NCI-H2227 (cell line): ENCODE measurements at regions not wholly inside any gene's neighbourhood (a gene's known extent, or its start where the extent isn't known, plus 50 kb on each side); places are given as distances from the start of the nearest gene placed in this dataset.

Experiments used
- DNase-seq: peaks from one replicate; lab custom pipeline; 2025; ENCODE audit not compliant: unreplicated experiment; lab: John Stamatoyannopoulos, UW

DNA sequence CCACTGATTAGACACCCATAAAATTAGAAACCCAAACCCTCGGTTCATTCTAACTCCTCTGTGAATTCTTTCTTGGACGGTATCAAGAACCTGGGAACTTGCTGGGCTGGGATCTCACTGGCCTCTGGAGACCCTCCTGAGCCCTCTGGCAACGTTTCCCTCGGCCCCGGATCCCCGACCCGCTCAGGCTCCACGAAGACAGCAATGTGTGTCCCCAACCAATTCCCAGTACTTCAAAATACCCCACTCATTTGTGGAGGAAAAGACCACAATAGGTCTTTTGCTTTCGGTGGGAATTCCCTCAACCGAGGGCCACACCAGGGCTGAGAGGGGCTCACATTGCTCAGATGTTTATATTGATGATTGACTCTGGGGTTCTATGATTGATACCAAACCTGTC is 117.9 kb upstream of the PRR20G start:
- DNase-seq = no peak

DNA sequence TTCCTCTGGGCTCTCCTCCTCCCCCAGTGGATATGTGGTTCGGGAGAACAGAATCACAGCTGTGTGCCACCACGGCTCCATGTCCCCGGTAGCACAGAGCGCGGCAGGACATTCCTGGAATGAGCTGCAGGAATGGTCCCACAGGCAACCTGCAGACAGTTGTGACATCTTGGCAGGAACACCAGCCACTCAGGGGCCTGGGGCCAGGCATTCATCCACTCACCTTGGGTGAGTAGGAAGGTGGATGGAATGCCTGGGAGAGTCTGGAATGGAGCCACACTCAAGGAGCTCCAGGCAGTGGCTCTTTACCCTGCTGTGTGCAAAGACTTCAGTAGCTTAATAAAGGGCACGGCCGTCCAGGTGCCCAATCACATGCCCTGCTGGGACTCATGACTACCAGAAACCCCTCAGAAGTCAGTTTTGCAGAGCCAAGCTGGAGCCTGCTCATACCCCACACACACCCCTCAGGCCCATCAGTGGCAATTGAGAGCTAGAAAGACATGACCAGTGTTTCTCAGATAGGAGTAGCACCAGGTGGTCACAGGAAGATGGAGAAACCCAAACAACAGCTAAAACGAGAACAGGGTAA is 117.3 kb upstream of the PRR20G start:
- no peak for DNase-seq

DNA sequence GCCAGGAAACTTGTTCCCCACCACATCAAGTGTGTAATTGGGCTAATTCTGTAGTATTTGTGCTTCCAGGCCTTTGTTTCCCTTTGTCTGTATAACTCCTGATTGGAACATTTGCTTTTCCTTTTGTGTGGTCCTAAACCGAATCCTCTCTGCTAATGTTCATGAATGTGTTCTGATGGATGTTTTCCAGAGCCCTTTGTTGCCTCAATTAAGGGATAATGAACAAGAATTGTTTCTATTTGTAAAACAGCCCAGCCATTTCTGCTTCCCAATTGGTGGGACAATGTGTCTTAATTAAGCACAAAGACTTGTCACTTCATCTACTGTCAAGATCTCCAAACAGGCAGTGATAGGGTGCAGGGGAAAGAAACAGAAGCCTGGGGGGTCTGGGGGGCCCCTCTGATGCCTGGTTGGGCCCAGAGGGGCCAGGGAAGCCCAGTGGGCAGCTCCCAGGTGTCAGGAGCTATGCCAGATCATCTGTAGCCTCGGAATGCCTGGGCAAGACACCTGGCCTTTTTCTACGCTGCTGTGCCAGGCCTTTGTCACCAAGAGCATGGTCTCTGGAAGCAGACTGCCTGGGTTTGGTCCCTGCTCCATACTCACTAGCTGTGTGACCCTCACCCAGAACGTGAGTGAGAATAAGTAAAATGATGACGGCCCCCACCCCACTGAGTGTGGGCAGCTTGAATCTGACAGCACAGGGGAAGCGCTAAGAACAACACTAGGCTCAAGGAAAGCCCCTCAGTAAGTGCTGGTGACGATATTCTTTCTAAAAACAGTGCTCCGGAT is 116.6 kb upstream of the PRR20G start:
- no peak for DNase-seq

GRCh38 chr3:127403795-127404194 is 115.9 kb upstream of the PRR20G start:
- DNase-seq = no peak

GRCh38 chr3:127399154-127399553 is 111.3 kb upstream of the PRR20G start:
- DNase-seq = no peak

DNA sequence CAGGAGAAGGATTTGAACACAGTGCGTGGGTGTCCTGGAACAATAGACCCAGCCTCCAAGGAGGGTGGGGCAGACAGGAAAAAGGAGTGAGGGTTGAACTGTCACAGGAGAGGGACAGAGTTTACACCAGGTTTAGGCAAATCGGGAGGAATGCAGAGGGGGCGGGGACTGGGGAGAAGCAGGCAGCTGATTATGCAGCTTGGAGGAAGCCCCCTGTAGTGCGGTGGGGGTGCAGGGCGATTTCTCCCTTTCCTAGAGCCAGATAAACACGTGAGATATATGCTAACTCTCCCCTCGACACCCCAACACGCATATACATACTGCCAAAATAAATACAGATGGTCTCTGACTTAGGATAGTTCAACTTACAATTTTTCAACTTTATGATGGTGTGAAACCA is 108.6 kb upstream of the PRR20G start:
- no peak for DNase-seq

DNA sequence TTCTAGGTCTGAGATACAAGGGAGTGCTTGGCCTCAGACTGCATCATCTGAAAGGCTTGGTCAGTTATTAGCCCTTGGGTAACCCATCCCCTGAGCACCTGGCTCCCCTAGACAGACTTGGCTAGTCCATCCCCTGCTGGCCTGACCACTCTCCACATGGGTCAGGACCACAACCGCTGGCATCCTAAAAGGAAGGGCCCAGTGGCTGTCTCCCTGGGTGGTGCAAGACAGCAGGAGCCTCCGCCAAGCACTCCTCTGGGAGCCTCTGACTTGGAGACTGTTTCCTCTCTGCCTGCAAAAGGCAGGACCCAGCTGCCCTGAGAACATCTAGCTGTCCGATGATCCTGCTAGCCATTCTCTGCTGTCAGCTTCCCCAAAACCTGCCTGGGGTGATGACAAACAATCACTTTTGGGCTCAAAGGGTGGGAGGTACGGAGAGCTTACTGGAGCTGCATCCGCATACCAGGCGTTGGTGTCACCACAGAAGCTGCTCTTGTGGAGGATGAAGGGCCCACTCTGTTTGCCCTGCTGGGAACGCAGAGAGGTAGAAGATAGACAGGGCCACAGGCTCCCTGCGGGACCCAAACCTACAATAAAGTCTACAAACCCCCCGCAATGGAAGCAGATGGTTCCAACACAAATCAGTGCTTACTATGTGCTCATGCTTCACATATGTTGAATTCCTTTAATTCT is 108.0 kb upstream of the PRR20G start:
- DNase-seq = no peak

- DNase-seq = no peak
Observed at GRCh38 chr3:127394984-127395662, 107.3 kb upstream of the PRR20G start.

- DNase-seq = no peak
Observed at GRCh38 chr3:127394031-127394430, 106.2 kb upstream of the PRR20G start.

DNA sequence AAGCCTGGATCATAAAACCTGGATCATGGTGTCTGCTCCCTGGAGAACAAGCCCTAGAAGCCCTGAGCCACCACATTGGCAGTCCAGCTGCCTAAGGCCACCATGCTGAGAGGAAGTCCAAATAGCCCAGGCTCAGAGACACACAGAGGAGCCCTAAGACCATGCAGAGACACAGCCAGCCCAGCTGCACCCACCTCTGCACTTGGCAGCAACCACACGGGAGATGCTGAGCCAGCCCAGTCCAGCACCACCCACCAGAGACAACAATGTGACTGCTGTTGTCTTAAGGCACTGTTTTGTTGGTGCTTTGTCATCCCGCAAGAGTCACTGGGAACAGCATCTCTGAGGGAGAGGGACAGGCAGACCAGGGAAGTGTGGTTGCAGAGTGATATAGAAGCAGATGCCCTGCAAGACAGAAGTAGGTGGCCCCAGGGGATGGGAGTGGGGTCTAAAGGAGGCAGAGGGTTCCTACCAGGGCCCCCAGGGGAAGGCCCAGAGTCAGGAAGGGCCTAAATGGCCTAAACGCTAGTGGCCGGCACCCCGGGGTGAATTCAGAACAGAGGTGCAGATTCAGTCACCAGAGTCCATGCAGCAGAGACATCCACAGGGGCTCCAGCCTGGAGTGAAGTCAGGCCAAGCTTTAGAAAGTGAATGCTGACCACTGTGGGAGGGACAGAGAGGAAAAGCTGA is 105.4 kb upstream of the PRR20G start:
- DNase-seq = no peak

GRCh38 chr3:127392156-127392490 is 104.3 kb upstream of the PRR20G start:
- DNase-seq = no peak

- DNase-seq = no peak
Observed at GRCh38 chr3:127391436-127392155, 103.8 kb upstream of the PRR20G start.

GRCh38 chr3:127390365-127391025 is 102.6 kb upstream of the PRR20G start:
- no peak for DNase-seq

DNA sequence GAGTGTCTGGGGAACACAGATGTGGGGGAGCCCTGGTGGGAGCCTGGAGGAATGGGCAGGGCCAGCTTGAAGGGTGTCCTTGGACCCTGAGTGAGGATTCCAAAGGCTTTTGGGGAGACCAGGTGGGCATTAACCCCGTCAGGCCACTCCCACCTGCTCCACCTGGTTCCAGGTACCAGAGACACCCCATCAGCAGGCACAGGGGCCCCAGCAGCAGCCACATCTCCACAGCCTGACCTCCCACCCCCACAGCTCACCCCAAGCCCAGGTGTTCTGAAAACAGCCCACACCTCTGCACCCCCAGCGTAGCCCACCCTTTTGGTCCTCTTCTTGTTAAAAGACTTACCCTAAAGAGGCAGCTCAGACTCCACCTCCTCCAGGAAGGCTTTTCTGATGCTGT is 102.1 kb upstream of the PRR20G start:
- no peak for DNase-seq

- no peak for DNase-seq
Observed at GRCh38 chr3:127389420-127389819, 101.6 kb upstream of the PRR20G start.

DNA sequence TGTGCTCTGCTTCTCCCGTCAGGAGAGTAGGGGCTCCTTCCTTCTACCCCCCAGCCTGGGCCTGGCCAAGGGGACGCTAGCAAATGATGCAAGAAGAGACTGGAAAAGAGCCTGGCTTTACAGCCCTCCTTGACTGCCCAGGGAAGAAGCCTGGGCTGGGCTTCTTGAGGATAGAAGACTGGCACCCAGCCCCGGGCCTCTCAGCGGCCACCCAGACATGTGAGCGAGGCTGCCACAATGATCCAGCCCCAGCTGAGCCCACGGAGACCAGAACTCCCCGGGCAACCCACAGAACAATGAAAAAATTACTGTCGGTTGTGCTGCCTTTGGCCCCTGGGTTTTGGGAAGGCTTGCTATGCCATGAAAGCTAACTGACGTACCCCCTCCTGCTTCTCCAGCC is 100.6 kb upstream of the PRR20G start:
- DNase-seq = no peak

DNA sequence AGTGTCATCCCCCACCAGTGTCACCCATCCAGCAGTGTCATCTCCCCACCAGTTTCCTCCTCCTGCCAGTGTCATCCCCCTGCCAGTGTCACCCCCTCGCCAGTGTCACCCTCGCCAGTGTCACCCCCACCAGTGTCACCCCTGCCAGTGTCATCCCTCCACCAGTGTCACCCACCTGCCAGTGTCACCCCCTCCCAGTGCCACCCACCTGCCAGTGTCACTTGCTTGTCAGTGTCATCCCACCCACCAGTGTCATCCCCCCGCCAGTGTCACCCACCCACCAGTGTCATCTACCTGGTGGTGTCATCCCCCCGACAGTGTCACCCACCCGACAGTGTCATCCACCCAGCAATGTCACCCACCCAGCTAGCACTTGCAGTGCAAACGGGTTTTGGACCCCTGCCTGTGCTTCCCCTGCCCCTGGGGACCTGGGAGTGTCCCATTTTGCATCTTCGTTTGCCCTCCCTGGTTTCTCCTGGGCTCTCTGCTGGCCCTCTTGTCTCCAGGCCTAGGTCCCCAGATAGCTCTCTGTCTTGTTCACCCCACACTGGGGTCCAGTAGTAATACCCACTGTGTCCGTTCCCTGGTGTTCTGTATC is 99.8 kb upstream of the PRR20G start:
- no peak for DNase-seq

- no peak for DNase-seq
Observed at GRCh38 chr3:127387119-127387518, 99.3 kb upstream of the PRR20G start.

GRCh38 chr3:127386490-127386889 is 98.6 kb upstream of the PRR20G start:
- no peak for DNase-seq

DNA sequence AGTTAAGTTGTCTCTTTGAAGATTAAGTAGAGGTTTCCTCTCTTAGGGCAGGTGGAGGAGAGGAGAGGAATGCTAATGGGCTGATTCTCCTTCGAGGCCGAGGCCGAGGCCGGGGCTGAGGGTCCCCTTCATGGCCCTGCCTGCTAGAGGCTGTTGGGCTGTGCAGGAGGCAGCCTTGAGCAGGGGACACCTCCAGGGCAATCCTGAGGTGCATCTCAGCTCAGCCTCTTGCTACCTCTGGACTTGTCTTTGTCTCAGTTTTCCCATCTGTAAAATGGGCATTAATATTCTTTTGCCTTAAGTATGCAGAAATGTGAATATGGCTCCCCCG is 97.7 kb upstream of the PRR20G start:
- no peak for DNase-seq
